LNCaP clone FGC (cell line): ENCODE measurements at regions not wholly inside any gene's neighbourhood (a gene's known extent, or its start where the extent isn't known, plus 50 kb on each side); places are given as distances from the start of the nearest gene placed in this dataset.
"Not testable (repeated sequence)": the region's sequence is repeated elsewhere in the genome, so short reads cannot be mapped to it uniquely, and the experiment has no call there.

Experiments used
- DNase-seq: peaks from one replicate; pipeline ENCODE4 v3.0.0-alpha.2; 2011; ENCODE audit warnings: low read depth
- H3K4me3 ChIP-seq: 2 replicates; pipeline ENCODE4 v1.5.1; 2011; ENCODE audit warnings: mild to moderate bottlenecking, low read depth, low read length, control low read depth
- TF ChIP-seq, protein P1 (sequence below): IDR thresholded peaks from 2 replicates; pipeline ENCODE4 v1.5.1; 2012; ENCODE audit warnings: mild to moderate bottlenecking; ENCODE audit not compliant: control insufficient read depth, insufficient read depth; ENCODE audit errors: extremely low read depth

DNA sequence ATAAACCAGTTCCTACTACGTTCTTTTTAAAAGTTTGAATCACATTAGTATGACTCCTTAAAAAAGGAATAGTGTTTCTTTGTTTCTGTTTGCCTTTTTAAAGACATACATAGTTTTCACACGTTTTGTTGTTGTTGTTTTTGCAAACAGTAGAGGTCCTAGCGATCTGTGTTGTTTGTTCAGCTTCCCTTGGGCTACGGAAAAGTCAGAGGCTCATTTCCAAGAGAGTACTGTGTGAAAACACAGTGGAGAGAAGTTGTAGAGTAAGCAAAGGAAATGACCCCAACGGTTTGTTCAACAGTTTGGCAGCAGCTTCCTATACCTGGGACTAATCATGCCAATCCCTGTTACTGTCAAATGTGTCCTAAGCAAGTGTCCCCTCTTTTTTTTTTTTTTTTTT is 87.1 kb upstream of the STEAP1 start:
- TF ChIP-seq, protein P1, sequence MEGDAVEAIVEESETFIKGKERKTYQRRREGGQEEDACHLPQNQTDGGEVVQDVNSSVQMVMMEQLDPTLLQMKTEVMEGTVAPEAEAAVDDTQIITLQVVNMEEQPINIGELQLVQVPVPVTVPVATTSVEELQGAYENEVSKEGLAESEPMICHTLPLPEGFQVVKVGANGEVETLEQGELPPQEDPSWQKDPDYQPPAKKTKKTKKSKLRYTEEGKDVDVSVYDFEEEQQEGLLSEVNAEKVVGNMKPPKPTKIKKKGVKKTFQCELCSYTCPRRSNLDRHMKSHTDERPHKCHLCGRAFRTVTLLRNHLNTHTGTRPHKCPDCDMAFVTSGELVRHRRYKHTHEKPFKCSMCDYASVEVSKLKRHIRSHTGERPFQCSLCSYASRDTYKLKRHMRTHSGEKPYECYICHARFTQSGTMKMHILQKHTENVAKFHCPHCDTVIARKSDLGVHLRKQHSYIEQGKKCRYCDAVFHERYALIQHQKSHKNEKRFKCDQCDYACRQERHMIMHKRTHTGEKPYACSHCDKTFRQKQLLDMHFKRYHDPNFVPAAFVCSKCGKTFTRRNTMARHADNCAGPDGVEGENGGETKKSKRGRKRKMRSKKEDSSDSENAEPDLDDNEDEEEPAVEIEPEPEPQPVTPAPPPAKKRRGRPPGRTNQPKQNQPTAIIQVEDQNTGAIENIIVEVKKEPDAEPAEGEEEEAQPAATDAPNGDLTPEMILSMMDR = peak; percentile 5; the same call in 1 of the 2 replicates
- DNase-seq = peak; percentile 91
- H3K4me3 ChIP-seq = no peak overlapping the region

- not testable (repeated sequence) for DNase-seq, H3K4me3 ChIP-seq
Observed at GRCh38 chr7:90070238-90070637, 84.0 kb upstream of the STEAP1 start.

GRCh38 chr7:90078921-90079320 is 75.3 kb upstream of the STEAP1 start:
- TF ChIP-seq, protein P1 = no peak
- DNase-seq = no peak
- no peak overlapping the region for H3K4me3 ChIP-seq

DNA sequence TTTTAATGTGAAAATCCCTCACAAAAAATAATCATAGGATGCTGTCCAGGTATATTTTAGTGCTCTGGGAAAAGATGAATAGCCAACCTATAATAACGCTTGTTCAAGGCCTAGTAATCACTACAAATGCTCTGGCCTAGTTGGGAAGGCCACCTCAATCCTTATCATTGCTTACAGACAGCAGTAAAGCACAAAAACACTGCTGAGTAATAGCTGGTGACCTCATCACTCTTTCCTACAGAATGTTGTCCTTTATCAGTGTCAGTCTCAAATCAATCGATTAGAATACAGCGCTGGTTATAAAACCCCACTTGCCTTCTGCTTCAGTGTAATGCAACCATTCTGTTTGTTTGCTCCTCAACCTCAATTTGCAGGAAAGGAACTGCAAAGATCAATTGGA is 72.6 kb upstream of the STEAP1 start:
- DNase-seq = no peak
- no peak overlapping the region for H3K4me3 ChIP-seq
- TF ChIP-seq, protein P1 = no peak

GRCh38 chr7:90092506-90092905 is 61.8 kb upstream of the STEAP1 start:
- TF ChIP-seq, protein P1 = no peak
- H3K4me3 ChIP-seq = no peak overlapping the region
- no peak for DNase-seq

- TF ChIP-seq, protein P1 = no peak
Observed at GRCh38 chr7:90094030-90094429, 60.2 kb upstream of the STEAP1 start.

More at GRCh38 chr7:90094030-90094429, 60.2 kb upstream of the STEAP1 start:
- H3K4me3 ChIP-seq = no peak overlapping the region
- DNase-seq = no peak
